Stimulated activated CD4-positive, alpha-beta T cell treated with anti-CD3 and anti-CD28 coated beads, Interleukin-2, amount 100 ng/mL, for 24 hours (primary cell): ENCODE measurements at regions not wholly inside any gene's neighbourhood (a gene's known extent, or its start where the extent isn't known, plus 50 kb on each side); places are given as distances from the start of the nearest gene placed in this dataset.
"Not testable (repeated sequence)": the region's sequence is repeated elsewhere in the genome, so short reads cannot be mapped to it uniquely, and the experiment has no call there.

Experiments
- DNase-seq, 2 donors: peaks; one replicate each; pipeline ENCODE4 v3.0.0-alpha.2; 2020

DNA sequence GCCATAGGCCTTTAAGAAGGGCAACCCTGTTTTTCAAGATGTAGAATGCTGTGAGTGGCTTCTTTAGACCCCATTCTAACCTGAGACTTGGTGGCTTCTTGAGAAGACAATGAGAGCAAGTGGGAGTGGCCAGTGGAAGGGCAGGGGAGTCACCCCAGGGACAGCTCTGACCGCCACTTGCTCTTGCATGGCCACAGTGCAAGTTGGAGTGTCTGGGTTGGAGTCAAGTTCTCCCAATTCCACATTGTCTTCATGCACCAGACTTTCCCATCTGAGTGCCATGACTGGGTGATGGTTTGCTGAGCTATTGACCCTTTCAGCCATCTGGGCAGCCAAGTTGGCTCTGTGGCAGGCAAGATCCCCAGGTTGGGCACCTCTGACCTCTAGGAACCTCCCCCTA is 148.0 kb upstream of the SKOR2 start:
- DNase-seq = no peak

DNA sequence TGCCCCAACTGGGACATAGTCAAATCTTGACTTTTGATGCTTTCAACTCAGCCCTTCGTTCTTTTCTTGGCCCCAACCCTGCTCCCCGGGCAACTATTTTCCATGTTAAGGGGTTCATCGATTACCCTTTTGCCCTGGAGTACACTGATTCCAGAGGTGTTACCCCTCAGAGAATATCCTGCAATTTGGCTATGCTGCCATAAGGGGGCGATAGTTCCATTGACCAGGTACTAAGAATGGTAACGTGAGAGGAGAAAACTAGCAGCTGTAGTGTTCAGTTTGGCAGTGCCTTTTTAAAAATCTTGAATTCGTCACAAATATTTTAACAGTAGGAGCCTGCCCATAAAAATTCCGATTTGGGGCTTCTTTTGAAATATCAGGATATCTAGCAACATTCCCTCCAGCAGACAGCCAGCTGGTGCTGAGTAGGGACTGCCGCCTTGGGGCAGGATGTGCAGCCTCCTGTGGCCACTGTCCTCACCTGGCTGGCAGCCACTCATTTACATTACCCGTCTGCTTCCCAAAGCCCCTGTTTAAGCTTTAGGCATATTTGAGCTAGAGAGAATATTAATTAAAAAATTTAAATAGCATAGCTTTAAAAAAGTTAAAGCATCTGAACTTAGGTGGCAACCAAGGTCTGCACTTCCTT is 146.3 kb upstream of the SKOR2 start:
- DNase-seq = peak in 1 of 2 donors; percentile 9

DNA sequence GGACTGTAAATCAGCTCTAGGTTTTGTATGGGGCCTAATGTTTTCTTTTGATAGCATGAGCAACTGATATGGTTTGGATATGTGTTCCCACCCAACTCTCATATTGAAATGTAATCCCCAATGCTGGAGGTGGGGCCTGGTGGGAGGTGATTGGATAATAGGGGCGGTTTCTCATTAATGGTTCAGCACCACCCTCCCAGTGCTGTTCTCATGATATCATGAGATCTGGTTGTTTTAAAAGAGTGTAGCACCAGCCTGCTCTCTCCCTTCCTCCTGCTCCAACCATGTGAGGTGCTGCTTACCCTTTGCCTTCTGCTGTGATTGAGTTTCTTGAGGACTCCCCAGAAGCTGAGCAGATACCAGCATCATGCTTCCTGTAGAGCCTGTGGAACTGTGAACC is 140.2 kb upstream of the SKOR2 start:
- no peak for DNase-seq

DNA sequence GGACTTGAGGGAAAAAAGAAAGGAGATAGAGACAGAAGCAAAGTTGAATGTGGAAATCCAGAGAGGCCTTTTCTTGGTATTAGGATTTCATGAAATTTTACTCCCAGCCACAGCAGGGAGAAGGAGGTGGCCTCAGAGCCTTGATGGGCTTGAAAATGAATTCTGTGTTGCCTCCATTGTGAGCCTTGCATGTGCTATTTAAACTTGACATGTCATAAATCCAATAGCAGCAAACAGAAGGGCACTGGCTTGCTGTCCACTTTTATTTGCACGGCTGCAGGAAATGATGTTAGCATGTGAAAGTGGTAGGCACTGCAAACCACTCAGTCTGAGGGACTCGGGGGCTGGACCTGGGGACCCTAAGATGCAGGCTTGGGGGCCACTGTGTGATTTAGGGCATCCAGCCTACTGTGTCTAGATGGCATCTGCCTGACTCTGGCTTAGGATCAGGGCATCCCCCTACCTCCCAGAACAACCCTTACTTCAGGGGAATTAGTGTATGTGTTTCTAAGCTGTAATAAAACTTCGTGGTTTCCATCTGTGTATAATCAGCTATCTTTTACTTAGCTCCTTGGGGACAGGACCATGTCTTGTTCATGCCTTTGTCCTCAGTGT is 139.1 kb upstream of the SKOR2 start:
- DNase-seq = no peak

DNA sequence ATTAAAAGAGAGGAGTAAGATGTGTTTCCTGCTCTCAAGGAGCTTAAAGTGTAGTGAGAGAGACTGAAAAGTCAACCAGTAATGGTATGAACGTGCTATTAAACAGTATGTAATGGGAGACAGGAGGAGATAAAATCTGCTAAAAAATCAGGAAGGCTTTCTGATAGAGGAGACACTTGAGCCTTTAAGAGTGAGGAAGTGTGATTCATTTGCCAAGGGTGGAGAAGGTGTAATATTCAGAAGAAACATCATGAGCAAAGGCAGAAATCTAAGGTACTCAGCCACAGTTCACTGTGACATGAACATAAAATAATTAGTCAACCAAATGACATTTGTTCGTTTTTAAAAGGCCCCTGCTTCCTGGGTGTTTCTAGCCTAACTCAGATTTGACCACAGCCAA is 137.8 kb upstream of the SKOR2 start:
- no peak for DNase-seq

DNA sequence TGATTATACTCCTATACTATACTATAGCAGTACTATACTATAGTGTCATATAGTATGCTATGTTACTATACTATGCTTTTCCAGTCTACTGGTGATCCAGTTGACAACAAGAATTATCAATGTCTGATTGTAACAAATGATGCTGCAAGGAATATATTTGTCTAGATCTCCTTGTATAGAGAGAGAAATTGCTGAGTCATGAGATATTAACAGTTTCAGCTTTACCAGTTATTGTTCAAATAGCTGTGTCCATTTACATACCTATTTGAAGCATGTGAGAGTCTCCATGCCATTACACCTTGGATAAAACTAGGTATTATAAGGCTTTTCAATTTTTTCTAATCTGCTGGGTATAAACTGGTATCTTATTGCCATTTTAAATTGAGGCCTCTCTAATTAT is 136.4 kb upstream of the SKOR2 start:
- no peak for DNase-seq

DNA sequence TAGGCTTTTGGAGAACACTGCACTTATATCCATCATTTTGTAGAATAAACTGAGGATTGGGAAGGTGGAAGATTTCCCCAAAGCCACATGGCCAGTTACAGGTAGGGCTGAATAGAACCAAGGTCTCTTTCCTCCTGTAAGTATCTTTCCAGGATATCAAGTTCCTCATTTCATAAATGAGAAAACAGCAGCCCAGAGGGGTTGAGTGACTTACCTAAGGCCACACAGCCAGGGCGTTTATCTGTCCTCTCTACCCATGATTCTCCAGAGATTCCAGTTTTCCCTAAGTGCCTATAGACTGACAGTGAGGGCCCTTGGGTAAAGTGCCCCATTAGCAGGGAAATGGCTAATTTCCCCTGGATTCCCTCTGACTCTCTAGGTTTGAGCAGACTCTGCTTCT is 132.3 kb upstream of the SKOR2 start:
- DNase-seq = no peak

DNA sequence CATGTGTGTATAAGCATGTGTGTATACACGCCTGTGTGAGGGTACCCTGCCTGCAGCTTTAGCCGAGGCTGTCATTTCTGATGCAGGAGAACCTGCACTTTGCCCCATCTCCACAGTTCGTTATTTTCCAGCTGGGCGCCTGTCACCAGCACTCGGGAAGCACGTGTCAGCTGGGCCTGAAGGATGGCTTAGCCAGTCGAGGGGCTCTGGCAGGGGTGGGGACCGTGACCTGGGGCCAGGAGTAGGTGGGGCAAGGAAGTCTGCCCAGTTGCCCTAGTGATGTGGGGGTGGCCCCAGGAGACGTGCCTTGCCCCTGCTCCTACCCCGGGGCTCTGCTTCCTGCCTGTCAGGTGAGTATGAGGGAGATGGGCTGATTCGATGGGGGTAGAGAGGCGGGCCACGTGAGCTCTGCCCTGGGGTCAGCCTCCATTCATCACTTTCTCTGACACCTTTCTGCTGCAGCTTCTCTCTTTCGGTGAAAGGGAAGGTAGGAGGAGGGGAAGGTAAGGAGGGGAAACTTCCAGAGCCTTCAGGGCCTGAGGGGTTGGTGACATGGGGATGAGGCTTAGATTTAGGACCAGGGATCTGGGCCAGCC is 130.6 kb upstream of the SKOR2 start:
- DNase-seq = no peak

DNA sequence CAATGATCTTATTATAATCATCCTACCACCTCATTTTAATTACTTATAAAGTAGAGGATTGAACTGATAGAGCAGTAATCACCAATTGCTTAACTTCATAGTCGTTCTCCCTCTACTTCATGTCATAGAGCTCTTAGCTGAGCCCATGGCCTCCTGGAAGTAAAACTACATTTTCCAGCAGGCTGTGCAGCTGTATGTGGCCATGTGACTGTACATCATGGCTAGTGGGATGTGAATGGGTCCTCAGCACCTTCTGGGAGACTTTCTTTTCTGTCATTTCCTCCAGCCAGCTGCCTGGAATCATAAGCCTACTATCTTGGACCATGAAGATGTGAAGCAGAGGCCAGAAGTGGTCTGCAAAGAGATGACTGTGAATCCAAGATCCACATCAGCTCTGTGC is 128.7 kb upstream of the SKOR2 start:
- DNase-seq = no peak

DNA sequence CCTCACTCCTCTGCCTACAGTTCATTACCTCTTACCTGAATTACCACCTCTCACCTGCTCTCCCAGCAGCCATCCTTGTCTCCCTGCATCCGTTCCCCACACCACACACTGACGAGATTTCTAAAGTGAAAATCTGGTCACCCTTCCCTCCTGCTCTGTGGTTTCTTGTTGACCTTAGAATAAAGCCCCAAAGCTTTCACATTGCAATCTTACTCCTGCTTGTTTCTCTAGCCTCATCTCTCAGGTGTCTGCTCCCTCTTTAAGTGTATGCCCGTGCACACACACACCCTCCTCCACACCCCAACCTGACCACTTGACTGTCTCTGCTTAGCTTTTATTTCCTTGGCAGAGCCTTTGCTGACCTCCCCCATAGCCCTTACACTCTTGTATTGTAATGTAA is 122.0 kb upstream of the SKOR2 start:
- no peak for DNase-seq

DNA sequence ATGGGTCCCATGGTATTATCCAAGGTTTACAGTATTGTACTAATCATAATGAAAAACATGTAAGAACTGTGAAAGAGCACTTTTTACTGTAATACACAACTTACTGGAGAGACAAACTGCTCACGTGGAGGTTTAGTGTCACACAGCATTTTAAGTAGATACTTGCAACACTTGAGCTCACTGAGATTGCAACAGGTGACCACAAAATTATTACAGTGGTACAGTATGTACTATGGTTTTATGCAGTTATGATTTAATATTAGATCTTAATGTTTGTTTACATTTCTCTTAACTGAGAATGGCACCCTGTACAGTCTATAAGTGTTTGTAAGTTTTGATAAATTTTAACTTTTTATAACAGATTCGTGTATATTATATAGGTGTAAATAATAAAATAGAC is 118.6 kb upstream of the SKOR2 start:
- no peak for DNase-seq

DNA sequence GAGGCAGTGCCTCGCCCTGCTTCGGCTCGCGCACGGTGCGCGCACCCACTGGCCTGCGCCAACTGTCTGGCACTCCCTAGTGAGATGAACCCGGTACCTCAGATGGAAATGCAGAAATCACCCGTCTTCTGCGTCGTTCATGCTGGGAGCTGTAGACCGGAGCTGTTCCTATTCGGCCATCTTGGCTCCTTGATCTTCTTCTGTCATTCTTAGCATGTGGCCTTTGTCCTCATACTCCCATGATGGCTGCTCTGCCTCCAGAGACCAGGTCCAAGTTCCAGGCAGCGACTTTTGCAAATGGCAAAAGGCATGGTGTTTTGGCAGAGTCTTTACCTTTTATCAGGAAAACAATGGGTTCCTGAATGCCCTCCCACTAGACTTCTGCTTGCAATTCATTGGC is 102.6 kb upstream of the SKOR2 start:
- DNase-seq = not testable (repeated sequence)

DNA sequence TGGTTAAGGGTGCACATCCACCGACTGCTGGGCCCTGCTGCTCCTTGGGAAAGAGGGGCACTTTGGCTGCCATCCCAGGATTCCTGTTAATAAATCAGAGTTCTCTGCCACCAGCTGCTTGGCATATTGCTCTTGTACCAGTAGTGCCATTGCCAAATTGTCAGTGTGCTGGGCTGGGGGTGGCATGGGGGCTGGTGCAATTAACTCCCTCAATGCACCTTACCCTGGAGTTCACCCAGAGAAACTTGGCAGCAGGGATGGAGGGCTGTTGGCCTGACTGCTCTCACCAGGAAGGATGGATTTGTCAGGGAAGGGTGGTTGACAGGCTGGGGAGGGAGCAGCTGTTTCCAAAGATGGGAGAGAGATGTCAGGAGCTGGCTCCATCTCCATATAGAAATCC is 94.6 kb upstream of the SKOR2 start:
- no peak for DNase-seq

DNA sequence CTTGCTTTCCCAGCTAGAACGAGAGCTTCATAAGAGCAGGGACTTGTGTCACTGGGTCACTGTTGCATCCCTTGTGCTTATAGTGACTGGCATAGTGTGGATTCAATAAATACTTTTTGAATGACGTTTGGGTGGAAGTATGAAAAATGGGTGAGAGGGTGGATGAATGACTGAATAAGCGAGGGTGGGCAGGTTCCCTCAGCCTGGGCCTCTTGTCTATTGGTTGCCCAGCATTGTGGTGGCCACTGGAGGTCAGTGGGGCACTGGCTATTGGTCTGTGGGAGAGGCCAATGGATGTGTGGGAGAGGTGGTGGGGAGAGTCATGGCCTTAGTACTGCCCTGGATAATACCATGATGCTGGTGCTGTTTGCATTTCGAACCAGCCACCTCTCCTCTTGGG is 93.8 kb upstream of the SKOR2 start:
- DNase-seq = no peak

DNA sequence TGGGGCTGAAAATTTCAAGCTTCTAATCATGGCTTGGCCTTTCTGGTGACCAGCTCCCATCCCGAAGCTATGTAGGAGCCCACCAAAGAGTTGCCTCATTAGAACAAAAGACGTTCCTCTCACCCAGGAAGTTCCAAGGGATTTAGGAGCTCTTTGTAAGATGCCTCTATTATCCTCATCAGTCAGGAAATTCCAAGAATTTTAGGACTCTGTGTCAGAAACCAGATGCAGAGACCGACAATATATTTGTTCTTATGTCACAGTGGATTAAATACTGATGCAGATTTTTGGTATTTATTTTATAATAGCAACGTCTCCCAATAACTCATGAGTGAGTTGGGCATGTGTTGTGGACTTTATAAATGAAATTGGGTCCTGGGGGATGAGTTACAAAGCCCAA is 91.8 kb upstream of the SKOR2 start:
- DNase-seq = no peak

DNA sequence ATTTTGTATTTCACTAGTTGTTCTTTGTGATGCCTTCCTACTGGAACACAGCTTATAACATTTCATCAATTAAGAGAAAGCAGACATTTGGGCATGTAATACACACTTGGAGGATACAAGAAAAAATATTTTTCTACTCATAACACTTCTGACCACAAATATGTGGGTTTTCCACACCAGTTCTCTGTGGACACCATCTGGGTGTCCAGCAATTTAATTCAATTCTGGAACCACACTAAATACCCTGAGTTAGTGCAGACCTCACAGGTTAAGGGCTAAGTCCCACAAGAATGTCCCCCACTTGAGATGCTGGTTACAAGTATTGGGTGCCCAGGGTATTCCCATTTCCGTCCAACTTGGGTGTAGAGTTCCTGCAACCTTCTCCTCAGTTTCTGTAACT is 91.1 kb upstream of the SKOR2 start:
- no peak for DNase-seq

DNA sequence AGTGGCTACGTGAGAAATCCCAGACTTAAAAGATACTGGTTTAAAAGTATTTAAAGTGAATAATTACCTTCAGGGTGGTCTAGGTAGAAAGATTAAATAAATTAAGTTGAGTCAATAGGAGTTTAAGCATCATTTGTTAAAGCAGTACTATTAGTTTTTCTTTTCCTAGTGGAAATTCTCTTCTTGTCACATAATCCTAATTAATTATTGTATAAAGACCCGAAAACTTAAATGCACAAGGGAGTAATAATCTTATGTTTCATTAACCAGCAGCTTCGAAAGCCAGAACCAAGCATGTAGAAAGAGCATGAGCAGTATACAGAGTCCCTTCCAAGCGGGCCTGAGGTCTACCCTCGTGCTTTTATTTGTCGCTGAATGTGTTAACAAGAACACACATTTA is 90.2 kb upstream of the SKOR2 start:
- DNase-seq = no peak

DNA sequence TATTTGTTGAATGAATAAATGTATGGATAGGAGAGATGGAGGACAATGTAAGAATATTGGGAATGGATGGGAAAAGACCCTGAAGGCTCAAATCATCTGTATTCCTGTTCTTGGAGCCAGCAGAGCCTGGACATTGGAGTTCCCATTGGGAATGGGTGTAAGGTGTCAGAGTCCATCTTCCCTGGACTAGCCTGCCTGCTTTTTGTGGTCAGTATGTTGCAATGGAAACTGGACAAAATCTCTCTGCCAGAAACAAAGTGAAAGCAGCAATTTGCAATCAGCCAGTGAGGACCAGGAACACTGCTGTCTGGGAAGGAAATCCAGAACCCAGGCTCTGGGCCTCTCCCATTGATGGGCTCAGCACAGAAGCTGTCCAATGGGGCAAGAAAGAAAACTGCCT is 83.5 kb upstream of the SKOR2 start:
- DNase-seq = no peak

DNA sequence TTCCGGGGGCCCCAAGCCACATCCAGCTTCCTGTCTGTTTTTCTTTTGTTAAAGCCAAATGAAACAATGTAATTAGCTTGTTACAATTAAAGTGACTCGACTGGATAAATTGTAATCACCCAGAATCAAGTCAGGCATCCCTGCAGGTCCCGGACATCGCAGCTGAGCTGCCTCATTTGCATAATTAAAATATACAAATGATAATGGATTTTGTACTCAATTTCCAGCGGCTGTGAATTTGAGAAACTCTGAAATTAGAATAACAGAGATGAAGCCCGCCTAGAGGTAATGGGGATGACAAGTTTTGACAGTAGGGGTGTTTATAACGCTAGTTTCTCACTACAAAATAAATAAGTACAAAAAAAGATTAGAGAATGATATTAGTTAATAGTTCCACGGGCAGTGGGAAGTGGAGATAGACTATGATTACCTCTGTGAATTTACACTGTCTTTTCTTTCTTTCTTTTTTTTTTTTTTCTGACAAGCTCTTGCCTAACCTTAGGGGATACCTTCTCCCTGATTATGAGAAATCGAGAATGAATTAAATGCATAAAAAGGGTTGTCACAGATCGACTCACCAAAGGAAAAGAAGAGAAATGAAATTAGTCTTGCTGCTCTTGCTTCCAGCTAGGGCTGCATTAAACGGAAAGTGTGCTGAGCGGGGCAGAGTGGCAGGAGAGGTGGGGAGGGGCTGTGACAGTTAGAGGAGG is 82.6 kb upstream of the SKOR2 start:
- no peak for DNase-seq

DNA sequence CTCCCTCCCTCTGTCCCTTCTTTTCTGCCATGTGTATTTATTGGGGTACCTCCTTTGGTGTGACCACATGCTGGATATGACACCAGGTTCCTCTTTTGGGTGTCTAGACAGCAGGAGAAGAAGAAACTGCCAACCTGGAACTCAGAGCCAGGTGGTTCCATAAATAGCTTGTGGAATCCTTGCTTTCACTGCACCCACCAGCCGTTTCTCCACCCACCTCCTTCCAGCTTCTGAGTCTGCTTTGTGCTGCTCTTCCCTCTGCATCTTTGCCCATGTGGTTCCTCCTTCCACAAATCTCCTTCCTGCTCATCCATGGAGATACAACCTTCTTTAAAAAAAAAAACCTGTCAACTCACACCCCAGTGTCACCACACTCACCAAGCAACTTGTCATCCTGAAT is 80.2 kb upstream of the SKOR2 start:
- no peak for DNase-seq

DNA sequence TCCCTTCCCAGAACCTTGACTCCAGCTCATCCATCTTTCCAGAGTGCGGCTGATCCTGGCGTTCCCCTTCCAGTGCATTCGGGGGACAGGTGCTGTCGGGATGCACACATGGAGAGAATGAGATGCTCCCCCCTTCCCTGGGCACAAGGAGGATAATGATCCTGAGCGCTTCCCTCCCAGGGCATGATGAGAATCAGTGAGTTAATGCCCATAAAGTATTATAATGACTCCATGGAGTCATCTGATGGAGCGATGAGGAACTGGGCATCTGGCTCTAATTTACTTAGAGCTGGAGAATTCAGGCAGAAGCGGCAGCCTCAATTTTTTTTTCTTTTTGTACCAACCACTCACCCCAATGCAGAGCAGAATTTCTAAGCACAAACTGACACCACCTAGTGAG is 79.6 kb upstream of the SKOR2 start:
- DNase-seq = no peak

DNA sequence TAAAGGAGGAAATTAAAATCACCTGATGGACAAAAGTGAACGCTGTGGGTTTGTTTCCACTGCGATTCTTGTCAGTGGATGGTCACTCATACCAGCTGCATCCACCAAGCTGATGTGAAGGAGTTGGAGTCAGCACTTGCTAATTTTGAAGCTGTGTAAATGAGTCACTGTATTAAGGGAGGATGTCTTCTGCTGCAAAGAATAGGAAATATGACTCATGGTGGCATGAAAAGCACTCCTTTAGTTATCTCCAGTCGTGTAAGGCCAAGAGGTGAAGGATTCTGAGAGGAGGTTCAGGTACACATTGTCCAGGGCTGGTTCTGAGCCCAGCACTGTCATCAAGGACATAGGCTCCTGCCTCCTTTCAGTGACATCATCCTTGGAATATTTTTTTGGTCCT is 71.7 kb upstream of the SKOR2 start:
- no peak for DNase-seq

DNA sequence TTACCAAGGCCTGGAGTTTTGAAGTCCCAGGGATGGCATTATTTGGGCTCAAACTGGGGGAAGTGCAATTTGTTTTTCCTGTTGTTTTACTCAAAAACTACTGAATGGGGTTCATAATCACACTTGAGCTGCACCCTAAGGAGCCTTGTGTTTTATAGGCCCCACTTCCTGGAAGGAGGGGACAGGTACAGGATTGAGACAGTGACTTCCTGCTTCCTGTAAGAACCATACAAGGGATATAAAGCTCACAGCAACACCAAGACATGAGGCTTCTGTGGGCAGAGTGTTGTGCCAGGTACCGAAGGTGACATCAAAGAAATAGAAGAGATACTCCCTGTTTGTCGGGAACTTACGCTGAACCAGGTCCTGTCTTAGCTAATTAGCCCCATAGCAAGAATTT is 70.4 kb upstream of the SKOR2 start:
- DNase-seq = no peak

DNA sequence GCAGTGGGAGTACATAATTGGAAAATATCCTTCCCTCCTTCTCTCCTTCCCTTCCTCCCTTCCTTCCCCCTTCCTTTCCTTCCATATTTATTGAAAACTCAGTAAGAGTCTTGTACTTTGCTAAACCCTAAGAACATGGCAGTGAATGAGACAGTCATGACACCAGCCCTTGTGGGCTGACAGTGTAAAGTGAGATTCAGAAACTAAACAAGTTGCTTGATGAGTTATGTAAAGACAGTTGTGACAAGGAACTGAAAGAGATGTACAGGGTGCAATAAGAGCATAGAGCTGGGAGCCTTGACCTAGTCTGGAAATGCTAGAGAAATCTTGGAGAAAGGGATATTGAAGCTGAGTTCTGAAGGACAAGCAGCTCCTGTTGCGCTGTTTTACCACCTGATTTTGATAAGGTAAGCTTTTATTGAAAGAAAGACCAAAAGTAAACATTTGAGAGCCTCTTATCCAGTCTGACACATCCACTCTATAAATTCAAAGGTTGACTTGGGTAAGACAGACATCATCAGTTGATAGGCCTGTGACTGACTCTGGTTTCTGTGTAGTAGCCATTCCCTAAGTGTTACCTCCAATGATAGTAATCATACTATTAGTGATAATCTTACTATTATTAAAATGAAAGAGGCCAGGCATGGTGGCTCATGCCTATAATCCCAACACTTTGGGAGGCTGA is 66.5 kb upstream of the SKOR2 start:
- DNase-seq = no peak
